PFSK-1 (cell line): ENCODE measurements at regions not wholly inside any gene's neighbourhood (a gene's known extent, or its start where the extent isn't known, plus 50 kb on each side); places are given as distances from the start of the nearest gene placed in this dataset.

Source experiments
- POLR2AphosphoS5 ChIP-seq: IDR thresholded peaks from 2 replicates; pipeline ENCODE4 v1.6.1; 2012; ENCODE audit warnings: low read depth, mild to moderate bottlenecking, control low read depth, low read length, moderate library complexity
- REST ChIP-seq, 2 experiments: IDR thresholded peaks; 2 replicates each; pipeline versions ENCODE4 v1.6.1 to v1.8.0; 2011 to 2012; ENCODE audit warnings: low read depth in 2 of 2, low read length in 2 of 2, control low read depth in 1 of 2, inconsistent platforms in 1 of 2, mild to moderate bottlenecking in 1 of 2, moderate library complexity in 1 of 2; ENCODE audit not compliant: insufficient read depth in 1 of 2

- no peak for TF ChIP-seq REST (IDR thresholded peaks at IDR 0.05; ENCODE audit: insufficient read depth in 1 of 2, low read depth in 2 of 2, low read length in 2 of 2)
- no peak for TF ChIP-seq POLR2AphosphoS5
These were observed 268.4 kb downstream of the BCL11B start for GRCh38 chr14:99003646-99004045.
